ENCODE measurements at regions not wholly inside any gene's neighbourhood (a gene's known extent, or its start where the extent isn't known, plus 50 kb on each side); places are given as distances from the start of the nearest gene placed in this dataset.
"Not testable (repeated sequence)": the region's sequence is repeated elsewhere in the genome, so short reads cannot be mapped to it uniquely, and the experiment has no call there.

GRCh38 chr15:20305912-20306311 lies 235.7 kb downstream of the GOLGA6L6 start:
- H3K4me1 Mint-ChIP-seq; DNase-seq; CTCF ChIA-PET; H3K27me3 Mint-ChIP-seq; H3K36me3 Mint-ChIP-seq (ENCODE audit: low read depth); H3K9me3 Mint-ChIP-seq; H3K27ac Mint-ChIP-seq; POLR2A ChIA-PET; H3K4me3 Mint-ChIP-seq: not testable (repeated sequence)

GRCh38 chr15:20305015-20305465 lies 236.6 kb downstream of the GOLGA6L6 start:
- H3K4me1 Mint-ChIP-seq; H3K9me3 Mint-ChIP-seq; H3K27ac Mint-ChIP-seq; CTCF ChIA-PET; POLR2A ChIA-PET; H3K4me3 Mint-ChIP-seq; H3K36me3 Mint-ChIP-seq (ENCODE audit: low read depth); H3K27me3 Mint-ChIP-seq: not testable (repeated sequence)
- DNase-seq: peak; percentile 6

- H3K4me1 Mint-ChIP-seq, POLR2A ChIA-PET: not testable (repeated sequence)
Measured at GRCh38 chr15:20304282-20305014, 237.2 kb downstream of the GOLGA6L6 start.

GRCh38 chr15:20303248-20304171 lies 238.1 kb downstream of the GOLGA6L6 start:
- H3K9me3 Mint-ChIP-seq; POLR2A ChIA-PET; H3K27ac Mint-ChIP-seq; H3K4me3 Mint-ChIP-seq; H3K4me1 Mint-ChIP-seq; H3K27me3 Mint-ChIP-seq; CTCF ChIA-PET; DNase-seq; H3K36me3 Mint-ChIP-seq (ENCODE audit: low read depth): not testable (repeated sequence)

More at GRCh38 chr15:20304282-20305014, 237.2 kb downstream of the GOLGA6L6 start:
- H3K27me3 Mint-ChIP-seq; H3K27ac Mint-ChIP-seq; H3K4me3 Mint-ChIP-seq; H3K36me3 Mint-ChIP-seq (ENCODE audit: low read depth); CTCF ChIA-PET; H3K9me3 Mint-ChIP-seq: not testable (repeated sequence)
- peak; percentile 6 for DNase-seq

- CTCF ChIA-PET, POLR2A ChIA-PET, DNase-seq: not testable (repeated sequence)
Measured at GRCh38 chr15:20302141-20303069, 239.2 kb downstream of the GOLGA6L6 start.

GRCh38 chr15:20301471-20302081 lies 240.0 kb downstream of the GOLGA6L6 start:
- H3K36me3 Mint-ChIP-seq (ENCODE audit: low read depth); H3K4me3 Mint-ChIP-seq; H3K27me3 Mint-ChIP-seq; DNase-seq; POLR2A ChIA-PET; H3K9me3 Mint-ChIP-seq; H3K27ac Mint-ChIP-seq; CTCF ChIA-PET; H3K4me1 Mint-ChIP-seq: not testable (repeated sequence)

More at GRCh38 chr15:20302141-20303069, 239.2 kb downstream of the GOLGA6L6 start:
- H3K4me3 Mint-ChIP-seq; H3K4me1 Mint-ChIP-seq; H3K36me3 Mint-ChIP-seq (ENCODE audit: low read depth); H3K27me3 Mint-ChIP-seq; H3K27ac Mint-ChIP-seq; H3K9me3 Mint-ChIP-seq: not testable (repeated sequence)

GRCh38 chr15:20301041-20301390 lies 240.6 kb downstream of the GOLGA6L6 start:
- CTCF ChIA-PET; DNase-seq; H3K27me3 Mint-ChIP-seq; H3K4me3 Mint-ChIP-seq; H3K27ac Mint-ChIP-seq; H3K9me3 Mint-ChIP-seq; POLR2A ChIA-PET; H3K4me1 Mint-ChIP-seq; H3K36me3 Mint-ChIP-seq (ENCODE audit: low read depth): not testable (repeated sequence)

- CTCF ChIA-PET; H3K9me3 Mint-ChIP-seq; H3K36me3 Mint-ChIP-seq (ENCODE audit: low read depth); H3K27me3 Mint-ChIP-seq; DNase-seq; H3K4me1 Mint-ChIP-seq; H3K4me3 Mint-ChIP-seq; H3K27ac Mint-ChIP-seq; POLR2A ChIA-PET: not testable (repeated sequence)
Measured at GRCh38 chr15:20300351-20301040, 241.1 kb downstream of the GOLGA6L6 start.

GRCh38 chr15:20297603-20298123 lies 243.9 kb downstream of the GOLGA6L6 start:
- DNase-seq; CTCF ChIA-PET; H3K4me3 Mint-ChIP-seq; H3K9me3 Mint-ChIP-seq; H3K4me1 Mint-ChIP-seq; H3K36me3 Mint-ChIP-seq (ENCODE audit: low read depth); POLR2A ChIA-PET; H3K27me3 Mint-ChIP-seq; H3K27ac Mint-ChIP-seq: not testable (repeated sequence)

- CTCF ChIA-PET; H3K4me1 Mint-ChIP-seq; H3K27me3 Mint-ChIP-seq; H3K4me3 Mint-ChIP-seq; H3K36me3 Mint-ChIP-seq (ENCODE audit: low read depth); H3K27ac Mint-ChIP-seq; POLR2A ChIA-PET; H3K9me3 Mint-ChIP-seq; DNase-seq: not testable (repeated sequence)
Measured at GRCh38 chr15:20296261-20296660, 245.3 kb downstream of the GOLGA6L6 start.

GRCh38 chr15:20295238-20295811 lies 246.3 kb downstream of the GOLGA6L6 start:
- Mint-ChIP-seq H3K4me1 (no peaks in the 10 kb centered on the region), H3K27me3 (peaks cover 2% of the 10 kb centered on the region), H3K27ac (no peak overlapping the region), H3K4me3 (no peak overlapping the region), H3K36me3 (ENCODE audit: low read depth) (no peaks in the 10 kb centered on the region), H3K9me3 (peaks cover 2% of the 10 kb centered on the region)
- no peak for DNase-seq
- CTCF ChIA-PET: no interaction called here
- POLR2A ChIA-PET: no interaction called here

Data from activated CD4-positive, alpha-beta T cell treated with anti-CD3 and anti-CD28 coated beads, Interleukin-2, amount 10 ng/mL, durations not matched to agents 7 days and 5 days (primary cell).